ENCODE measurements at regions not wholly inside any gene's neighbourhood (a gene's known extent, or its start where the extent isn't known, plus 50 kb on each side); places are given as distances from the start of the nearest gene placed in this dataset.

GRCh38 chr10:105605104-105605503 is 964.0 kb downstream of the SORCS3 start:
- no peaks in the 10 kb centered on the region for H3K79me1 ChIP-seq (ENCODE audit: low read depth in 1 of 2, low read length in 2 of 2)
- H3K27me3 ChIP-seq (ENCODE audit: control insufficient read depth, insufficient read depth, low read length): no peaks in the 10 kb centered on the region
- no peak for TF ChIP-seq MXI1 (IDR thresholded peaks at IDR 0.05; ENCODE audit: borderline replicate concordance, low read depth, low read length)
- TF ChIP-seq, protein P1, sequence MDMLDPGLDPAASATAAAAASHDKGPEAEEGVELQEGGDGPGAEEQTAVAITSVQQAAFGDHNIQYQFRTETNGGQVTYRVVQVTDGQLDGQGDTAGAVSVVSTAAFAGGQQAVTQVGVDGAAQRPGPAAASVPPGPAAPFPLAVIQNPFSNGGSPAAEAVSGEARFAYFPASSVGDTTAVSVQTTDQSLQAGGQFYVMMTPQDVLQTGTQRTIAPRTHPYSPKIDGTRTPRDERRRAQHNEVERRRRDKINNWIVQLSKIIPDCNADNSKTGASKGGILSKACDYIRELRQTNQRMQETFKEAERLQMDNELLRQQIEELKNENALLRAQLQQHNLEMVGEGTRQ (IDR thresholded peaks at IDR 0.05; ENCODE audit: low read depth, low read length): no peak
- TF ChIP-seq SMC3 (IDR thresholded peaks at IDR 0.05; ENCODE audit: low read depth, low read length): no peak
- TF ChIP-seq FOS (IDR thresholded peaks at IDR 0.05; ENCODE audit: low read depth, low read length): no peak
- H2BK15ac ChIP-seq (ENCODE audit: low read depth, low read length): no peak overlapping the region
- H2AK9ac ChIP-seq (replicated peaks; ENCODE audit: low read depth, low read length, poor library complexity): no peak overlapping the region
- ChIA-PET CTCF (no interaction called here), POLR2A (ENCODE audit: unreplicated experiment) (no interaction called here)
- H3K27ac ChIP-seq (ENCODE audit: insufficient read depth, low read length): no peak overlapping the region
- no peak overlapping the region for H2AK5ac ChIP-seq (ENCODE audit: low read depth, low read length)
- no peak overlapping the region for H3K9ac ChIP-seq (ENCODE audit: low read depth, low read length)
- H4K5ac ChIP-seq (ENCODE audit: low read depth, low read length): no peak overlapping the region
- no peaks in the 10 kb centered on the region for H3K9me3 ChIP-seq (ENCODE audit: control insufficient read depth, insufficient read depth, low read length)
- no peak overlapping the region for H3K18ac ChIP-seq (ENCODE audit: low read depth, low read length)
- in situ Hi-C loops (cut with MboI; ENCODE audit: low sequenced_read_pairs) (no loop called here), dilution Hi-C loops (cut with HindIII; ENCODE audit: low sequenced_read_pairs, unreplicated experiment) (no loop called here), intact Hi-C loops (cut with micrococcal nuclease) (no loop called here)
- H4K8ac ChIP-seq (ENCODE audit: low read depth in 2 of 2, low read length in 2 of 2): no peak overlapping the region
- no peak overlapping the region for H2BK5ac ChIP-seq (ENCODE audit: low read depth, low read length, poor library complexity, severe bottlenecking)
- no peak overlapping the region for H3K23ac ChIP-seq (ENCODE audit: low read depth, low read length)
- H2AFZ ChIP-seq (replicated peaks; ENCODE audit: low read length, poor library complexity): no peak overlapping the region
- no peak overlapping the region for H3K4me3 ChIP-seq (ENCODE audit: insufficient read depth, low read depth, low read length)
- no peak for ATAC-seq (ENCODE audit: low read depth)
- no peak overlapping the region for H3K4ac ChIP-seq (ENCODE audit: low read depth, low read length)
- no peaks in the 10 kb centered on the region for H3K4me1 ChIP-seq (ENCODE audit: control insufficient read depth, insufficient read depth, low read length)
- no peak overlapping the region for H4K91ac ChIP-seq (ENCODE audit: insufficient read depth, low read depth, low read length)
- H3K9me1 ChIP-seq (ENCODE audit: insufficient read depth, low read length): no peaks in the 10 kb centered on the region
- H3K36me3 ChIP-seq (ENCODE audit: control insufficient read depth, insufficient read depth, low read length): no peaks in the 10 kb centered on the region
- H3K14ac ChIP-seq (replicated peaks; ENCODE audit: low read depth, low read length): no peak overlapping the region
- H2BK120ac ChIP-seq (ENCODE audit: low read depth, low read length): no peak overlapping the region
- H3K56ac ChIP-seq (ENCODE audit: extremely low read depth, insufficient read depth, low read length): no peak overlapping the region
- H4K20me1 ChIP-seq (ENCODE audit: insufficient read depth, low read length): no peaks in the 10 kb centered on the region
- no peak overlapping the region for H2BK20ac ChIP-seq (ENCODE audit: low read depth, low read length)
- no CpG with 5 or more reads among the region's 3 CpGs for WGBS, 2 experiments (ENCODE audit: extremely low coverage in 2 of 2, insufficient read length in 1 of 2)
- DNase-seq: no peak
- H3K4me2 ChIP-seq (ENCODE audit: low read depth, low read length): no peak overlapping the region
- BruUV-seq (replicated peaks): no TSS peak
